ENCODE measurements at regions not wholly inside any gene's neighbourhood (a gene's known extent, or its start where the extent isn't known, plus 50 kb on each side); places are given as distances from the start of the nearest gene placed in this dataset.

GRCh38 chr9:18379073-18379811 lies 94.7 kb upstream of the ADAMTSL1 start:
- H3K4me3 ChIP-seq (ENCODE audit: insufficient read depth, low read depth, low read length): no peak overlapping the region
- H3K9me3 ChIP-seq (ENCODE audit: control insufficient read depth, low read length): no peaks in the 10 kb centered on the region
- H3K4me1 ChIP-seq (ENCODE audit: control insufficient read depth, insufficient read depth, low read length): no peaks in the 10 kb centered on the region
- no peaks in the 10 kb centered on the region for H3K36me3 ChIP-seq (ENCODE audit: control insufficient read depth, insufficient read depth, low read length)
- H3K27ac ChIP-seq (ENCODE audit: insufficient read depth, low read depth, low read length, poor library complexity, severe bottlenecking): no peak overlapping the region
- no peaks in the 10 kb centered on the region for H3K27me3 ChIP-seq (ENCODE audit: control insufficient read depth, insufficient read depth, low read length, poor library complexity, severe bottlenecking)
- 65 to 74% methylated on average over 4 to 5 of the region's 5 CpGs for WGBS, 2 experiments

- Histone ChIP-seq H3K4me3 (ENCODE audit: insufficient read depth, low read depth, low read length) (no peak overlapping the region), H3K4me1 (ENCODE audit: control insufficient read depth, insufficient read depth, low read length) (no peaks in the 10 kb centered on the region), H3K27ac (ENCODE audit: insufficient read depth, low read depth, low read length, poor library complexity, severe bottlenecking) (no peak overlapping the region), H3K27me3 (ENCODE audit: control insufficient read depth, insufficient read depth, low read length, poor library complexity, severe bottlenecking) (no peaks in the 10 kb centered on the region), H3K9me3 (ENCODE audit: control insufficient read depth, low read length) (no peaks in the 10 kb centered on the region), H3K36me3 (ENCODE audit: control insufficient read depth, insufficient read depth, low read length) (no peaks in the 10 kb centered on the region)
- 91 to 100% methylated on average over 4 of the region's 4 CpGs for WGBS, 2 experiments
Observed at GRCh38 chr9:18382243-18382642, 91.7 kb upstream of the ADAMTSL1 start.

DNA sequence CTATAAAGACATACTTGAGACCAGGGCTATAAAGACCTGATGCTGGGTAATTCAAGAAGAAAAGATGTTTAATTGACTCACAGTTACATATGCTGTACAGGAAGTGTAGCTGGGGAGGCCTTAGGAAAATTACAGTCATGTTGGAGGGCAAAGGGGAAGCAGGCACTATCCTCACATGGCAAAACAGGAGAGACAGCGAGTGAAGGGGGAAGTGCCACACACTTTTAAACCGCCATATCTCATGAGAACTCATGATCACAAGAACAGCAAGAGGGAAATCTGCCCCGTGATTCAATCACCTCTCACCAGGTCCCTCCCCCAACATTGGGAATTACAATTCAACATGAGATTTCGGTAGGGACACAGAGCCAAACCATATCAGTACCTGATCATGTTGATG lies 89.9 kb upstream of the ADAMTSL1 start:
- H3K27me3 ChIP-seq (ENCODE audit: control insufficient read depth, insufficient read depth, low read length, poor library complexity, severe bottlenecking): no peaks in the 10 kb centered on the region
- H3K36me3 ChIP-seq (ENCODE audit: control insufficient read depth, insufficient read depth, low read length): no peaks in the 10 kb centered on the region
- H3K4me3 ChIP-seq (ENCODE audit: insufficient read depth, low read depth, low read length): no peak overlapping the region
- H3K9me3 ChIP-seq (ENCODE audit: control insufficient read depth, low read length): no peaks in the 10 kb centered on the region
- H3K27ac ChIP-seq (ENCODE audit: insufficient read depth, low read depth, low read length, poor library complexity, severe bottlenecking): no peak overlapping the region
- no peaks in the 10 kb centered on the region for H3K4me1 ChIP-seq (ENCODE audit: control insufficient read depth, insufficient read depth, low read length)
- WGBS, 2 experiments: 92 to 96% methylated on average over 4 of the region's 4 CpGs

DNA sequence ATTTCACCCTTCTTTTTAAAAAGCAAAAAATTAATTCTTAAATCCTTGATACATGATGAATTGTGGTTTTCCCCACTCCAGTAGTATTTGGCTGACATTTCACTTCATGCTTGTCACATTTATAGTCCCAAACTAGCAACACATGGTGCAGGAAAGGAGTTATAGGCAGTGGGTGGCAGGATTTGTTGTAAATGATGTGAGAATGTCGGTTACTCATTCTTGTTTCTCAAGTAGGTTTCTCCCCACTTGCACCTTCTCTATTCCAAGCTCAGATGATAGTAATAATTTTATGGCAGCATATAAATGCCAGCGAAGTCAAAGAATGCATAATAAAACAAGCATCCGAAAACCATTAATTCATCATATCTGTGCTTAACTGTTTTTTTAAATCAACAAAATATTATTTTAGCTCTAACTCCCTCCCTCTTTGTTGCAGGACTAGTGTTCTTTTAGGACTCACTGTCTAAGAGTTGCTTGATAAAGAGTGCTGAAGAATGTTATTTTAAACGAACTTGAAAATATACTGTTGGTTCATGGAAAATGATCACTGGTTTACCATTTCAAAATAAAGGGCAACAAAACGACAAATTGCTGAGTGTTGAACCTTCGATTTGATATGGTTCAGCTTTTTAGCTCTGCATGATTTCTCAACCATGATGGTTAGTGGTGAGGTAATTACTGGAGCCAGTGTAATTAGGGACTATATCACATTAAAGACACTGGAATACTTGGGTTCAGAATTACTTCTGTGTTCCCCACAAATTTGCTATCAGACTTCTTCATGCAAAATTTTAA lies 88.1 kb upstream of the ADAMTSL1 start:
- Histone ChIP-seq H3K9me3 (ENCODE audit: control insufficient read depth, low read length) (no peaks in the 10 kb centered on the region), H3K36me3 (ENCODE audit: control insufficient read depth, insufficient read depth, low read length) (no peaks in the 10 kb centered on the region), H3K27me3 (ENCODE audit: control insufficient read depth, insufficient read depth, low read length, poor library complexity, severe bottlenecking) (no peaks in the 10 kb centered on the region), H3K27ac (ENCODE audit: insufficient read depth, low read depth, low read length, poor library complexity, severe bottlenecking) (no peak overlapping the region), H3K4me3 (ENCODE audit: insufficient read depth, low read depth, low read length) (no peak overlapping the region), H3K4me1 (ENCODE audit: control insufficient read depth, insufficient read depth, low read length) (peaks cover 3% of the 10 kb centered on the region)
- 94 to 96% methylated on average over 5 to 6 of the region's 6 CpGs for WGBS, 2 experiments

GRCh38 chr9:18390393-18390792 lies 83.6 kb upstream of the ADAMTSL1 start:
- 72 to 75% methylated on average over 4 of the region's 4 CpGs for WGBS, 2 experiments

DNA sequence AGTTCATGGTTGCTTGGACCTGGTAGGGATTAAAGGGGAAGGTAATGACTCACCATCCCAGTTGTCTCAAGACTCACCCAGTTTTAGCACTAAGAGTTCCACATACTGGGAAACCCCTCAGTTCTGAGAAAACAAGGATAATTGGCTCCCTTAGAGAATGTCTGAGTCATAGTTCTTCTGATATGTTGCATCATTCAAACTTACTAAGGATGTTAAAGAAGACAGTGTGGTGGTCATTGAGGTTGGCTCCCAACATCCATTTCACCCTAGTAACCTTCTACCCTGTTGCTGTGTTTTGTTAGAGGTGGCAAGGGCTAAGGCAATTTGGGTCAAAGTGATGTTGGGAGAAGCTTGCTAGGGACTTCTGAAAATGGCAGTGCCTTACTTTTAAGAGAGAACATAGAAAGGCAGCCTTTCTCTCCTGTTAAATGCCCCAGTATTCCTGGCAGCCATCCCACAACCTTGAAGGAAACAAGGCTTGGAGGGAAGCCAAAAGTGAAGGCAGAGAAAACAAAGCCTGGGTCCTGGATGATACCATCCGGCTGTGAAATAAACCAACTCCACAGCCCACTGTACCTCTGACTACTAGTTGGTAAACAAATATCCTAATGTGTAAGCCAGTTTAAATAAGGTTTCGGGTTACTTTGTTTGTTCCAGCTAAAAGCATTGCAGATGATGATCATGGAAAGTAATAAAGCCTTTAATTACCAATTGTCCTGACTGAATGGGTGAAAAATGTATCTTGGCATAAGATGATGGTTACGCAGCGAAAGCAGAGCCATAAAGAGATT lies 80.4 kb upstream of the ADAMTSL1 start:
- H3K27me3 ChIP-seq (ENCODE audit: control insufficient read depth, insufficient read depth, low read length, poor library complexity, severe bottlenecking): no peaks in the 10 kb centered on the region
- WGBS, 2 experiments: 95 to 98% methylated on average over 4 of the region's 4 CpGs
- H3K27ac ChIP-seq (ENCODE audit: insufficient read depth, low read depth, low read length, poor library complexity, severe bottlenecking): no peak overlapping the region
- peaks cover 3% of the 10 kb centered on the region for H3K4me1 ChIP-seq (ENCODE audit: control insufficient read depth, insufficient read depth, low read length)
- H3K36me3 ChIP-seq (ENCODE audit: control insufficient read depth, insufficient read depth, low read length): no peaks in the 10 kb centered on the region
- H3K9me3 ChIP-seq (ENCODE audit: control insufficient read depth, low read length): no peaks in the 10 kb centered on the region
- no peak overlapping the region for H3K4me3 ChIP-seq (ENCODE audit: insufficient read depth, low read depth, low read length)

More at GRCh38 chr9:18390393-18390792, 83.6 kb upstream of the ADAMTSL1 start:
- Histone ChIP-seq H3K27me3 (ENCODE audit: control insufficient read depth, insufficient read depth, low read length, poor library complexity, severe bottlenecking) (no peaks in the 10 kb centered on the region), H3K4me1 (ENCODE audit: control insufficient read depth, insufficient read depth, low read length) (peaks cover 3% of the 10 kb centered on the region), H3K4me3 (ENCODE audit: insufficient read depth, low read depth, low read length) (no peak overlapping the region), H3K9me3 (ENCODE audit: control insufficient read depth, low read length) (no peaks in the 10 kb centered on the region), H3K36me3 (ENCODE audit: control insufficient read depth, insufficient read depth, low read length) (no peaks in the 10 kb centered on the region), H3K27ac (ENCODE audit: insufficient read depth, low read depth, low read length, poor library complexity, severe bottlenecking) (no peak overlapping the region)

GRCh38 chr9:18394847-18395351 lies 79.1 kb upstream of the ADAMTSL1 start:
- Histone ChIP-seq H3K27me3 (ENCODE audit: control insufficient read depth, insufficient read depth, low read length, poor library complexity, severe bottlenecking) (no peaks in the 10 kb centered on the region), H3K4me3 (ENCODE audit: insufficient read depth, low read depth, low read length) (no peak overlapping the region), H3K36me3 (ENCODE audit: control insufficient read depth, insufficient read depth, low read length) (no peaks in the 10 kb centered on the region), H3K9me3 (ENCODE audit: control insufficient read depth, low read length) (no peaks in the 10 kb centered on the region), H3K4me1 (ENCODE audit: control insufficient read depth, insufficient read depth, low read length) (peaks cover 3% of the 10 kb centered on the region), H3K27ac (ENCODE audit: insufficient read depth, low read depth, low read length, poor library complexity, severe bottlenecking) (no peak overlapping the region)
- WGBS, 2 experiments: 87 to 90% methylated on average over 1 of the region's 1 CpG

DNA sequence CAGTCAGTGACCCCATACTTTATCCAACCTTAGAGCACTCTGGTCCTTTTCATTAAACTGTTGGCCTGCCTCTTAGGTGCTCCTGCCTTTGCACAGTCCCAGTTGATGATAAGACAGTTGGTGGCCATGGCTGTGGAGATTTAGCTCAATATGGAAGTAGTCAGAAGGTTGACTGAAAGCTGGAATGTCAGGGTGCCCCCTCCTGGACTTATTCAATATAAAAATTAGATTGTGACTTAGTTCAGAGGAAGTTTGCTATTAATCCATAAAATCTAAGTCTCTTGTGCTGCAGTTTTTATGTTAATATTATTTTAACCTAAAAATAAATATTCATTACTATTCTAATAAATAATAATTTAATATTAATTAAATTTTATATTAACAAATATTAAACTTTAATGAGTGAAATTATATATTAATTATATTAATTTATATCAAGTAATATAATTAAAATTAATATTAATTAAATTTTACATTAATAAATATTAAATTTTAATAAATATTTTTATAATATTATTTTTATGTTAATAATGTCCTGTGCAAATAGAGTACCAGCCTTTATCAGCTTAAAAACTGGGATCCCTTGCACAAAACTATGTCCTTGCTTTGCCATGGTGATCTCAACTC lies 77.7 kb upstream of the ADAMTSL1 start:
- Histone ChIP-seq H3K4me3 (ENCODE audit: insufficient read depth, low read depth, low read length) (no peak overlapping the region), H3K9me3 (ENCODE audit: control insufficient read depth, low read length) (no peaks in the 10 kb centered on the region), H3K4me1 (ENCODE audit: control insufficient read depth, insufficient read depth, low read length) (no peaks in the 10 kb centered on the region), H3K27ac (ENCODE audit: insufficient read depth, low read depth, low read length, poor library complexity, severe bottlenecking) (no peak overlapping the region), H3K36me3 (ENCODE audit: control insufficient read depth, insufficient read depth, low read length) (no peaks in the 10 kb centered on the region), H3K27me3 (ENCODE audit: control insufficient read depth, insufficient read depth, low read length, poor library complexity, severe bottlenecking) (no peaks in the 10 kb centered on the region)

DNA sequence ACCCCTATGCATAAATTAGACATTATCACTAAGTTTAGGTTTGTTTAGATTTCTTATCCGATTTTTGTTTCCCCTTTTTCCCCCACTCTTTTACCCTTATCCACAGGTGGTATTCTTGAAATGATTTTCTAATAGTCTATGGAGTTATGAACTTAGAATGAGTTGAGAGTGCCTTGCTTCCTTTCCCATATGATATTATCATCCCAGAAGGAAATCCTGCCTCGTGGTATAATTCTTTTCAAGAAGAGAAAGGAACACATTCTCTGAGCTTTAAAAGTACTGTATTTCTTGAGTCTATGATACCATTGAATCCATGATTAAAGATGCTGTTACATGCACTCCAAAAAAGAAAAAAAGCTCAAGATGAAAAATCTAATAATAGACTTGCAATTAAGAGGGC lies 76.9 kb upstream of the ADAMTSL1 start:
- Histone ChIP-seq H3K36me3 (ENCODE audit: control insufficient read depth, insufficient read depth, low read length) (no peaks in the 10 kb centered on the region), H3K27ac (ENCODE audit: insufficient read depth, low read depth, low read length, poor library complexity, severe bottlenecking) (no peak overlapping the region), H3K9me3 (ENCODE audit: control insufficient read depth, low read length) (no peaks in the 10 kb centered on the region), H3K4me3 (ENCODE audit: insufficient read depth, low read depth, low read length) (no peak overlapping the region), H3K4me1 (ENCODE audit: control insufficient read depth, insufficient read depth, low read length) (no peaks in the 10 kb centered on the region), H3K27me3 (ENCODE audit: control insufficient read depth, insufficient read depth, low read length, poor library complexity, severe bottlenecking) (no peaks in the 10 kb centered on the region)
- WGBS, 2 experiments: no CpG with 5 or more reads among the region's 2 CpGs
